Skeletal muscle cell (primary cell): ENCODE measurements at regions not wholly inside any gene's neighbourhood (a gene's known extent, or its start where the extent isn't known, plus 50 kb on each side); places are given as distances from the start of the nearest gene placed in this dataset.
A peak's percentile ranks its signal among the peaks of the same experiment; 100 is the strongest.
"Not testable (repeated sequence)": the region's sequence is repeated elsewhere in the genome, so short reads cannot be mapped to it uniquely, and the experiment has no call there.

Experiments
- DNase-seq: peaks from one replicate; pipeline ENCODE4 v3.0.0-alpha.2; 2010; ENCODE audit warnings: low read depth
- H3K4me3 ChIP-seq: 2 replicates; pipeline ENCODE4 v1.5.1; 2011; ENCODE audit warnings: low read depth, mild to moderate bottlenecking, control low read depth, low read length, moderate library complexity

DNA sequence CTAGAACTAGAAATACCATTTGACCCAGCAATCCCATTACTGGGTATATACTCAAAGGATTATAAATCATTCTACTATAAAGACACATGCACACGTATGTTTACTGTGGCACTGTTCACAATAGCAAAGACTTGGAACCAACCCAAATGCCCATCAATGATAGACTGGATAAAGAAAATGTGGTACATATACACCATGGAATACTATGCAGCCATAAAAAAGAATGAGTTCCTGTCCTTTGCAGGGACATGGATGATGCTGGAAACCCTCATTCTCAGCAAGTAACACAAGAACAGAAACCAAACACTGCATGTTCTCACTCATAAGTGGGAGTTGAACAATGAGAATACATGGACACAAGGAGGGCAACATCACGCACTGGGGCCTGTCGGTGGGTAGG lies 550.3 kb upstream of the USP24 start:
- not testable (repeated sequence) for DNase-seq, H3K4me3 ChIP-seq

DNA sequence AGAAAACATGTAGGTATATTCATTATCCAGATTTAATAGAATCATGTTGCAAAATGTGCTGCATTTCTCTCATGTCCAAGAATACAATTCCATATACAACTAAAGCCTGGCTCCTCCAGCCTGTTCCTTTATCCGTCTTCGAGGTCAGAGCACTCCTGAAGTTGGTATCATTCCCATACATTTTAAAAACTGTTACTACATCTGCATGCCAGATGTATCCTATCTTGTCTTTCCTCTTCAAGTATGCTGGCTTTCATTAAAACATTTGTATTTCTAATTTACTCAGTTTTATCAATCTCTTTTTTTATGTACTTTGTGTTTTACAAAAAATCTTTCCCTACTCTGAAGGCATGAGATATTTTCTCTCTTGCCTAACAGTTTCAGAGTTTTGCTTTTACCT lies 536.6 kb upstream of the USP24 start:
- no peak for DNase-seq
- H3K4me3 ChIP-seq: no peak overlapping the region

DNA sequence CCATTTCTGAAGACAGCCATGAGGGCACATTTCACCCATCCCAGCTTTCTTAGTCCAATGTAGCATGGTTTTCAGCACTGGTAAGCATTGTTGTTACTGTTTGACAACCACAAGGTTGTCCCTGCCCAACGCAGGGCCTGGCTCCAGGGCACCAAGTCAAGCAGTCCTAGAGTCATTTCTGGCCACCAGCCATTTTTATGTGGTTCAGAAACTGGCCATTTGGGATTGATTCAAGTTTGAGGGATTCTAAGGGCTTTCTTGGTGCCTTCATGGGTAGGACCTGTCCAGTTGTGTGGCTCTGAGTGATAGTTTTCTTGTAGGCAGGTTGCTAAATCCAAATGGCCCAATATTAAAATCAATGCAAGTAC lies 535.4 kb upstream of the USP24 start:
- no peak for DNase-seq
- H3K4me3 ChIP-seq: no peak overlapping the region

DNA sequence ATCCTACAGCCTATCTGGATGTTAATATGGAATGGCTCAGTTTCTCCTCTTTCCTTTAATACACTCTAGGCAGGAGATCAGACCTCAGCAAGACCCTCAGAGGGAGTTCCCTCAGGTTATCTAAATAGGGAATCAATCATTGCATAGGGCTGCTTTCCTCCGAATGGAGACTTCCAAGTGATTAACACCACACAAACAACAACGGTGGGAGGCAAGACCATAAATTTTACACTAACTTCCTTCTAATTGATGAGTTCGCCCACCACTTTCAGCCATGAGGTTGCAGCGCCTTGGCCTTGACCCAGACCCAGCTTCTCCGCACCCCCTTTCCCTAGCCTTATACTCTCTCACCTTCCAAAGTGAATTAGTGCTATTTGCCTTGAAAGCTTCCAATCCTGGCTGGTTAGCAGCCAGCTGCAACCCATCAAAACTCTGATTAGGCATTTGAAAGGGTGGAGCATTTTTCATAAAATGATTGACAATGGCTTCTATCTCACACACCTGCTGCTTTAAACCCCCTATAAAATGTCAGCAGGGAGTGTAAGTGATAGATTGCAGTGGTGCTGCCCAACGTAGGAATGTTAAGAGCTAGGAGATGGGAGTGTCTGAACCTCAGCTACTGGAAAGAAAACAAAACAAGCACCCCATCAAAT lies 534.9 kb upstream of the USP24 start:
- DNase-seq: no peak
- H3K4me3 ChIP-seq: no peak overlapping the region

DNA sequence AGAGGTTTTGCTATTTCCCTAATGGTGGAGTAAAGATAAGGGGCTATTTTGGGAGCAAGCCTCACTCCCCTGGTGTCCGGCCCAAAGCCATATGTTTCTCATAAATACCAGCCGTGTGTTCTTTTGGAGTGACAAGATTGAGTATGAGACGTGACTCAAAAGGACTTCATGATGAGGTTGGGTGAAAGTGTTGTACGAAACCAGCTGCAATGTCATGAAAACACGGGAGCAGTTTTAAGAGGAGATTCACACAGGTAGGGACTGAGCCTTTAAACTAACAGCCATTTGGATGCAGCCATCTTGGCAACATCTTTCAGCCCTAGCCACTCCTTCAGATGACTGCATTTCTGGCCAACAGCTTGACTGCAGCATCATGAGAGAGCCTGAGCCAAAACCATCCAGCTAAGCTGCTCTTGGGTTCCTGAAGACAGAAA lies 532.3 kb upstream of the USP24 start:
- DNase-seq: no peak

DNA sequence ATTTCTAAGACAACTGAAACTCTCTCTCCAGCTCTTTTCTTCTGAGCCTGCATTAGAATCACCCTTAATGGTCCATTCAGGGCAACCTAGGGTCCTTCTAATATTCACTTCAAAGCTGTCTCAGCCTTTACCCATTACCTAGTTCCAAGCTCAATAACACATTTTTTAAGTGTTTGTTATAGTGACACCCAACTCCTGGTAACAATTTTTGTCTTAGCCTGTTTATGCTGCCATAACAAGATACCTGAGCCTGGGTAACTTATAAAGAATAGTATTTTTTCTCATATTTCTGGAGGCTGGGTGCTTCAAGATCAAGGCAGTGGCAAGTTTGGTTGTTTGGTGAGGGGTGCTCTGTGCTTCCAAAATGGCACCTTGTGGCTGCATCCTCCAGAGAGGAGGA lies 531.5 kb upstream of the USP24 start:
- no peak overlapping the region for H3K4me3 ChIP-seq
- DNase-seq: no peak

More for the DNA sequence above, 532.3 kb upstream of the USP24 start:
- no peak overlapping the region for H3K4me3 ChIP-seq

DNA sequence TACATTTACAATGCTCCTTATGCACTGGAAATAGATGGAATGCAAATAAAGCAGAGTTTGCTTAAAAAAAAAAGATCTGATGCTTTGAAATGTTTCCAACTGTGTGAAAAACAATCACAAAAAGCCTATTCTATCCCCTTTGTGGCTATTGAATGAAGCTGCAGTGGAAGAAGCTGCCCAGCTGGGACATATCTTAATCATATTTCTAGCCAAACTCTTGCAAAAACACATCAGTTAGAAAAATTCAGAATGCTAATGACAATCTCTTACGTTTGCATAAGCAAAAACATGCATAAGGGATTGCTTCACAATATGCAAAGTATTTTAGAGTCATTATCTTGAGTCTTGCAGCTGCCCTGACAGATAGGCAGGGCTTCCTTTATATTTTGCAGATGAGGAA lies 526.4 kb upstream of the USP24 start:
- H3K4me3 ChIP-seq: no peak overlapping the region
- no peak for DNase-seq

DNA sequence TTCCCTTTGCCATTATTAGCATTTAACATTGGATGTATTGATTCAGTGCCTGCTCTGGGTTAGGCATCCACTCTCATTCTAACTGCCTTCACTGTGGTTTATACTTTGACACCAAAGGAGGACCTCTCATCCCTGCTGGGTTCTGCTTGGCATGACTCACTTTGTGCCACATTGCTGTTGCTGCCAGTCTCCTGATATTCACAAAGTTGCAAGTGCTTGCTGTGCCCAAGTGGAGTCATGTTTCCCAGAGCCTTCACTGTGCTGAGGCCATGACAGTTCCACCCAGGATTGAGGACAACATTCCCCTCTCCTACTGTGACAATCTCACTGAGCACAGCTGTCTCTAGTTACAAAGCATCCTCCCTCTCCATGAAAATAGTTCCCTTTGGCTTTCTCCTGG lies 519.9 kb upstream of the USP24 start:
- DNase-seq: no peak
- H3K4me3 ChIP-seq: no peak overlapping the region

DNA sequence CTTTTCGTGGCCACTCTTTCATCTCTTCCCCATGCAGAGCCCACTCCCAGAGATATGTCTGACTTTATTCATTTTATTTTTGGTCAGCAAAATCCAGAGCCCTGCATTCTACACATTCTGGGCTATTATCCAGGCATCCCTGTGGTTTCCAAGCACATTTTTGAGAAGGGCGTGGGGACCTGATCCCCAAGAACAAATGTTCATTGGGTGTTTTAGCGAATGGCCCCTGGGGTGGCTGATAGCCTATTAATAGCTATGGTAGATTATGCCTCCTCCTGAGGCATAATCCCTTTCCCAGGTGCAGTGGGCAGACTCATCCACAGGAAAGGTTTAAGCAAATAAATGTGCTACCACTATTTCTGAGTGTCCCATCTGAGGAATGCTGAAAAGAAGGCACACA lies 511.8 kb upstream of the USP24 start:
- peak; percentile 51 for DNase-seq
- no peak overlapping the region for H3K4me3 ChIP-seq

DNA sequence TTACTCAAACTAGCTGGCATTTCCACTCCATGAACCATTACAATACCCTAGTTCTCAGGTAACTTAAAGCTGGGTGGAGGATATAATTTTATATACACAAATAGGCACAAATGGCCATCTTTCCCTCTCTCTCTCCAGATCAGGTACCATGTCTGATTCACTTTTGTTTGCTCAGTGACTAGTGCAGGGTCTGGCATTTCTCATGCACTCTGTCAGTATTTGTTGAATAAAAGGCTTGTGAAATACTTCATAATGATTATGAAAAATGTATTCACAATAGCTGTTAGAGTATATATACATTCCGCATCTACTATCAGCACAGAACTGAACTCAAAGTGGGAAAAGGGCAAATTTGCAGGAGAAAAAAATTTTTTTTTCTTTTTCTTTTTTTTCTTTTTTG lies 510.2 kb upstream of the USP24 start:
- DNase-seq: no peak
- H3K4me3 ChIP-seq: no peak overlapping the region

DNA sequence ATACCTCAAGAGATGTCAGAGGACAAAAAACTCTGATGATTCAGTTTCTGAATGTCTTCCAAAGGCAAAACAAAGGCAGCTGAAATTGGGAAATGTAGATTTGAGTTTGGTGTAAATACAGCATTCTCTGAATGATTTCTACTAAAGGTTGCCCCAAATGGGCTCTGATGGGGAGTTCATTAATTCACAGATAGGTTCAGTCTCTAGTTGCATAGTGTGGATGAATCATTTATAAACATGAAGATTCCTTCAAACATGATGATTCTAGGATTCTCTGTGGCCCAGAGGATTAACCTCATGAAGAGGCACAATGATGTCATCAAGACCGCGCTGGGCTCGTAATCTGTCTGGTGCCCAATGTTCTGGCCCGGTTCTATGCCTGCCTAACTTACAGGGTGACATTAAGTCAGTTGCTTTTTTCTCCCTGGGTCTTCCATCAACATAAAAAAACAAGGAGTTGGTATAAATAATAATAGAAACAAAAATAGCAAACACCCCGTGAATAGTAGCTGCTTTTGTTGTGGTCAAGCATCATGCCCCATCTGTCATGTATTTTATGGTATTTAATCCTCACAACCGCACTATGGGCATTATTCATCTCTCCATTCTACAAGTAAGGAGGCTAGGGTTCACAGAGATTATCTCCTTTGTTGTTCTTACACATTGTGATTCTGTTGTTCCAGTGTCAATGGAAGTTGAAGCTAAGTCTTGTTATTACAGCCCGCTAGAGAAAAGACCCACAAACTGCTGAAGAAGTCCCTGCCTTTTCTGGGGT lies 509.6 kb upstream of the USP24 start:
- H3K4me3 ChIP-seq: no peak overlapping the region
- peak; percentile 93 for DNase-seq

DNA sequence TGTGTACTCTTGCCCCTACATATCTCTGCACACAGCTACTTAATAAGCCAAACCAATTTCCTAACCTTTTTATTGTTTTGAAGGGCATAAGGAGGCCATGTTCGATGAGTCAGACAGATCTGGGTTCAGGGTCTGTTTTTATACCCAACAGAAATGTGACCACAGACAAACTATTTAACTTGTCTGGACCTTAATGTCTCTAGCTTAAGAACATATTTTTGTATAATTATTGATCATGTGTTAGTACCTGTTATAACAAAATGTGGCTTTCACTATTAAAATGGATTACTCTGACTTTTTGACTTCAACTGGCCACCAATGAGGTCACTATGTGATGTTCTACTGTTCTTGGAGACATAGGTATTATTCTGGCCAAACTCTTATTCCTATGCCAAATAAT lies 507.8 kb upstream of the USP24 start:
- H3K4me3 ChIP-seq: no peak overlapping the region
- DNase-seq: no peak

DNA sequence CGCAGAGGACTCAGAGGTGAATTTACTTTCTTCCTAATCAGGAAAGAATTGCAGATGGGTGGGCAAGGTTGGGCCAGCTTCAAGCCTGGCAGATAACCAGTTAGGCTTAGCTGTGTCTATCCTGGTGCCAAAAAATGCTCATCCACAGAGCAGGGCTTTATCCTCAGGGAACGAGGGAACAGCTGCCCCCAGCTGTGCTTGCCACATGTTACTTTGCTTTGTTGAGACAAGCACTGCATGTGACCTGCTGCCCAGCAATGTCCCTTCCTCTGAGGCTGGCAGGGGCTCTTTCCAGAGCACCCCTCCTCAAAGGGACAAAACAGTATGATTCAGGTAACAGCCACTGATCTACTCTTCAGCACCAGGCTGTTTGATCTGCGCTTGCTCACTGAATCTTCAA lies 505.1 kb upstream of the USP24 start:
- DNase-seq: peak; percentile 66

DNA sequence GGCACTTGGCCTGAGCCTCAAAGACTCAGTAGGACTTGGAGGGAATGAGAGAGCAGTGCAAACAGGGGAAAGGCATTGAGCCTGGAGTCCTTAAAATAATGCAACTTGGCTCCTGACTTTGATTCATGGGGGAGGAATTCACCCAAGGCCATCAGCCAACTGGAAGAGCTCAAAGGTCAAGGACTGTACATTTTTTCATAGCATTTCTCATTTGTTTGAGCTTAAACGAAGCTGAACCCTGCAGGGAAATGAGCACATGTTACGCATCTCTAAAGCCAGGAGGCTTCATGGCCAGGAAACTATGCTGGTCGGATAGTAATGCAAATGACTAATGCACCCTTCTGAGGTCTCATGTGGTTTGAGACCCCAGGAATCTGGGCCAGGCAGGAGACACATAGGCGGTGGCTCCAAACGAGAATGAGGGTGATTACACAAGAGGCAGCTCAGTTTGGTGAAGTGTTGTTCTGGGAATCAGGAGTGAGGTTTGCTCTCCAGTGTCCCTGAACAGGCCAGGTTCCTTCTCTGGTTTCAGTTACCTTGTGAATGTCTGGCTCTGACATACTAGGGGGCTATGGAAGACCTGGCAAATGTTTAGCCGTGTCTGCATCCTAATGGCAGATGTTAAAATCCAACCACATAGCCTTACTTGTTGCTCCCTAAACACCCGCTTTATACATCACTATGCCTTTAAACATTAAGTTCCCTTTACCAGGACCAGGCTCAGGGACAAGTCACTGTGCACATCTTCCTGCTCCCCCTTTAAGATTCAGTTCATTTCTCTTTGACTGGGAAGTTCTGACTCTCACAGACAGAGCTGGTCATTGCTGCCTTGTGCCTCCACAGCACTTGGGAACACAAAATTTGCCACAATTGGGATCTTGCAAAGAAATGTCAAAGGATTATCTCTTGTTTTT lies 503.9 kb upstream of the USP24 start:
- DNase-seq: peak; percentile 100
- H3K4me3 ChIP-seq: no peak overlapping the region

More for the DNA sequence above, 505.1 kb upstream of the USP24 start:
- no peak overlapping the region for H3K4me3 ChIP-seq

DNA sequence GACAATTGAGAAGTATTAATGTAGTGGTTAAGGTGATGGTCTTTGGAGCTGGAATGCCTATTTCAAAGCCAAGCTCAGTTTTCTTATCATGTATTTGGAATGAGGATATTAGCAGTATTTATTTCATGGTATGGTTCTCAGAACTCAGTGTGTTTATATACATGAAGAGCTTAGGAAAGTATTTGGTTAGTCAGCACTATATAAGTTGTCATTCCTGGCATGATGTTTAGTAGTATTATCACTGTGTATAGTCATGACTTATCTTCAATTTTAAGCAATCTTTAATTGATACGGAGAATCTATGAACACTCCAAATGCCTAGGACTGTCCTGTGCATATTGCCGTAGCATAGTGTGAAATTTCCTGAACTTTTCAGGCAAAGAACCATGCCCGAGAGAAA lies 501.9 kb upstream of the USP24 start:
- DNase-seq: peak; percentile 48
- H3K4me3 ChIP-seq: no peak overlapping the region

DNA sequence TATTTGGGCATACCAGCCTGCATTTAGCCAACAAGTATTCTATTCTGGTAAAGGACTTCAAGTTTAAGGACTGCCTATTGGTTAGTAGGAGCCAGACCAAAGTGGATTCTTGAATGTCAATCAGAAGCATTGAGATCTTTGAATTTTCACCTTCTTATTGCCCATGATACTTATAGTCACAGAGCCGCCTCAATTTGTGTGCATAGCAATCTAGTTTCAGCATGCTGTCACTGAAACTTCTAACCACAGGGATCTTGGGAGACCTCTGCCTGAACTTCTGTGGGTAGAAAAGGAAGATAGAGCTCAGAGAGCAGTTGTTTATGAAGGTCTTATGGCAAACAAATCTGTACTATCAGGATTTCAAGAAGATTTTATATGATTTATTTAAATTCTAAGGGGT lies 501.4 kb upstream of the USP24 start:
- DNase-seq: peak; percentile 44

DNA sequence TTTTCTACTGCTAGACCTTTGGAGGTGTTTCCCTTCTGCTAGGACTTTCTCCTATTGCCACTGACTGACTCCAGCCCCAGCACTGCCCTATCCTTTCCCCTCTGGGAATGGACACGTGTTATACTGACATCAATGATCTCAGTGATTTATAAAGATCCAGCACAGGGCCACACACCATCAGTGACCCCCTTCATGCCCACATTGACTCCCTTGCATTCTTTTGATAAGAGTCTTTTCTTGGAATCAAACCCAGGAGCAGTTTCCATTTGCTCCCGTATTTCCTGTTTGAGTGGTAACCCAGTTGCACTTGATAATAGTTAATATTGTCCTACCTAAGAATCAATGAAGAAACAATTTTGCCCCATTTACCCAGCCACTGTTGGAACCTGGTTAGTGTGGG lies 501.0 kb upstream of the USP24 start:
- H3K4me3 ChIP-seq: no peak overlapping the region
- DNase-seq: no peak

More for the DNA sequence above, 501.4 kb upstream of the USP24 start:
- no peak overlapping the region for H3K4me3 ChIP-seq

DNA sequence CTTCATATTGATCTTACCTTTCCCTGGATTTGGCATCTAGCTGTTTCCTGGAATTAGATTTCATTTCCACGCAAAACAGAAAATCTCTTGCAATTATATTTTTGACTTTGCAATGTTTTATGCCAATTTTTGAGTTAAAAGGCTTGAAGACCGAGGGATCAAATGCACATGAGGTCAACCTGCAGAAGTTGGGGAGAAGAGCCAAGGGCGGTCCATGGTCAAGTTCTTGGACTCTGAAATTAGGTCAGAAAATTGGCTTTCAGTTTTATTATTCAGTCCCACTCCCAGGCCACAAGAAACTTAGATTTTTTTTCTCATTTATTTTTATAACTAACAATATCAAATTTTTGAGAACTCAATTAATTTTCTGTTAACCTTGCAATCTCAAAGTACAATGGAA lies 499.1 kb upstream of the USP24 start:
- no peak for DNase-seq
- no peak overlapping the region for H3K4me3 ChIP-seq

DNA sequence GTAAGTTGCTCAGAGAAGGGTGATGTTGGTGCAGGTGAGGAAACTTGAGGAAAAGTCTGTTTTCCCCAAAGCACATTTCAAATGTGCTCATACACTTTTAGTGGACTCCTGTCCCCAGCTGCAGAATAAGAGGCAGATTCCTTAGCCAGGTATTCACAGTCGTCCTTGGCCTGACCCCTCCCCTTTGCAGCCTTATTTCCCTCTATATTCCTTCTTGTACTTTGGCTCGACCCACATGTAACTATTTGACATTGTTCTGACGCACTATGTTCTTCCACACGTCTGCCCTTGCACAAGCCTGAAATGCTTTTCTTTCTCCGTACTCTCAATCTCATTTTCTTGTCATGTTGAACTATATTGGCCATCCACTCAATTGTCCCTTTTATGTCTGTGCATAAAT lies 498.4 kb upstream of the USP24 start:
- DNase-seq: no peak

DNA sequence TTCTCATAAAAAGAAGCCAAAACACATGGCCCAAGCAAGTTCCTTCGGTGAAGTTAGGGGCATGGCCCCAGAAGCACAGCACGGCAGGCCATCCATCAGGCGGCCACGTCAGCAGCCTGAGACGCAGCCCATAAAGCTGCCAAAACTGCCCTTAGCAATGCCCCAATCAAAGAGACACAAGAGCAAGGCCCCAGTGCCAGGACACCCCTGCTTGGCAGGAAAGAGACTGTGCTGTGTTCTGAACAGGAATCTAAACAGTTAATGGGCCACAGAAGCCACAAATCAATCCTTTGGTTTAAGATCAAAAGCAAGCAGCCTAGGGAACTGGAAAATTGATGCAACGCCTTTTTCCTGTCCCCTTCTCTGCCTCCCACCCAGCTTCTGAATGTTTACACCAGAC lies 497.0 kb upstream of the USP24 start:
- H3K4me3 ChIP-seq: no peak overlapping the region
- no peak for DNase-seq

More for the DNA sequence above, 498.4 kb upstream of the USP24 start:
- H3K4me3 ChIP-seq: no peak overlapping the region
